ENCODE measurements at regions not wholly inside any gene's neighbourhood (a gene's known extent, or its start where the extent isn't known, plus 50 kb on each side); places are given as distances from the start of the nearest gene placed in this dataset.

- H3K4me1 ChIP-seq (ENCODE audit: control insufficient read depth in 1 of 2, insufficient read depth in 2 of 2, low read depth in 1 of 2, low read length in 1 of 2), result no peaks in the 10 kb centered on the region
Measured at GRCh38 chr4:13054420-13054970, 429.6 kb downstream of the RAB28 start.

GRCh38 chr4:13047591-13047990, 436.5 kb downstream of the RAB28 start:
- H3K4me2 ChIP-seq, result no peak overlapping the region
- no peaks in the 10 kb centered on the region for H3K4me1 ChIP-seq (ENCODE audit: control insufficient read depth in 1 of 2, insufficient read depth in 2 of 2, low read depth in 1 of 2, low read length in 1 of 2)
- no peaks in the 10 kb centered on the region for H4K20me1 ChIP-seq (ENCODE audit: insufficient read depth)
- no peak overlapping the region for H3K27ac ChIP-seq (ENCODE audit: low read depth in 2 of 2, low read length in 1 of 2)
- no peaks in the 10 kb centered on the region for H3K79me2 ChIP-seq (ENCODE audit: insufficient read depth)
- no peak for TF ChIP-seq ELF1 (IDR thresholded peaks at IDR 0.05)
- no peak for TF ChIP-seq RXRA (IDR thresholded peaks at IDR 0.05; ENCODE audit: borderline replicate concordance, low read depth)
- no peak for TF ChIP-seq TEAD4 (IDR thresholded peaks at IDR 0.05; ENCODE audit: borderline replicate concordance, insufficient read depth)
- no peak for TF ChIP-seq NRF1 (IDR thresholded peaks at IDR 0.05; ENCODE audit: low read depth, low read length)
- TF ChIP-seq MXI1 (IDR thresholded peaks at IDR 0.05; ENCODE audit: low read depth, low read length), result no peak
- TF ChIP-seq MAX (IDR thresholded peaks at IDR 0.05; ENCODE audit: low read depth), result no peak
- TF ChIP-seq, protein P1, sequence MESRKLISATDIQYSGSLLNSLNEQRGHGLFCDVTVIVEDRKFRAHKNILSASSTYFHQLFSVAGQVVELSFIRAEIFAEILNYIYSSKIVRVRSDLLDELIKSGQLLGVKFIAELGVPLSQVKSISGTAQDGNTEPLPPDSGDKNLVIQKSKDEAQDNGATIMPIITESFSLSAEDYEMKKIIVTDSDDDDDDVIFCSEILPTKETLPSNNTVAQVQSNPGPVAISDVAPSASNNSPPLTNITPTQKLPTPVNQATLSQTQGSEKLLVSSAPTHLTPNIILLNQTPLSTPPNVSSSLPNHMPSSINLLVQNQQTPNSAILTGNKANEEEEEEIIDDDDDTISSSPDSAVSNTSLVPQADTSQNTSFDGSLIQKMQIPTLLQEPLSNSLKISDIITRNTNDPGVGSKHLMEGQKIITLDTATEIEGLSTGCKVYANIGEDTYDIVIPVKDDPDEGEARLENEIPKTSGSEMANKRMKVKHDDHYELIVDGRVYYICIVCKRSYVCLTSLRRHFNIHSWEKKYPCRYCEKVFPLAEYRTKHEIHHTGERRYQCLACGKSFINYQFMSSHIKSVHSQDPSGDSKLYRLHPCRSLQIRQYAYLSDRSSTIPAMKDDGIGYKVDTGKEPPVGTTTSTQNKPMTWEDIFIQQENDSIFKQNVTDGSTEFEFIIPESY (IDR thresholded peaks at IDR 0.05; ENCODE audit: borderline replicate concordance, low read depth), result no peak
- no peak for TF ChIP-seq CHD2 (IDR thresholded peaks at IDR 0.05; ENCODE audit: low read length, partially characterized antibody)
- no peak for TF ChIP-seq IRF3 (IDR thresholded peaks at IDR 0.05; ENCODE audit: low read depth, low read length)
- no peak for TF ChIP-seq SIN3A (IDR thresholded peaks at IDR 0.05; ENCODE audit: borderline replicate concordance, low read depth, low read length)
- TF ChIP-seq REST (IDR thresholded peaks at IDR 0.05; ENCODE audit: low read depth, low read length), result no peak
- no peak for TF ChIP-seq RAD21 (IDR thresholded peaks at IDR 0.05; ENCODE audit: low read length)
- TF ChIP-seq JUND (IDR thresholded peaks at IDR 0.05), result no peak
- TF ChIP-seq RCOR1 (IDR thresholded peaks at IDR 0.05; ENCODE audit: low read length), result no peak
- TF ChIP-seq RFX5 (IDR thresholded peaks at IDR 0.05; ENCODE audit: low read length), result no peak
- no peak for TF ChIP-seq MEF2A (IDR thresholded peaks at IDR 0.05; ENCODE audit: borderline replicate concordance, low read depth)
- no peak for TF ChIP-seq TCF12 (IDR thresholded peaks at IDR 0.05)
- TF ChIP-seq NFIC (IDR thresholded peaks at IDR 0.05; ENCODE audit: borderline replicate concordance), result no peak
- WGBS (ENCODE audit: low lambda C conversion rate), result 25% methylated on average over 4 of the region's 4 CpGs
- no peak overlapping the region for H3K4me3 ChIP-seq (ENCODE audit: low read depth in 2 of 2, low read length in 1 of 2)
- CTCF ChIA-PET, result interaction anchor here (0.6 kb wide), 1 partner anchor 15 kb away, joined by 3 read pairs; no protein-coding TSS in a partner anchor
- H3K9ac ChIP-seq, result no peak overlapping the region
- DNase-seq, result no peak
- POLR2A ChIA-PET, result no interaction called here
- H3K9me2 ChIP-seq, result no peaks in the 10 kb centered on the region
- H3K36me3 ChIP-seq (replicated peaks in 1 of 2; ENCODE audit: control insufficient read depth in 1 of 2, insufficient read depth in 2 of 2, low read length in 1 of 2), result no peaks in the 10 kb centered on the region
- H3F3A ChIP-seq (replicated peaks; ENCODE audit: insufficient read depth), result no peaks in the 10 kb centered on the region
- no peak overlapping the region for H2AFZ ChIP-seq (ENCODE audit: low read depth)
- no peaks in the 10 kb centered on the region; the same call in 1 of the 2 replicates for H3K9me3 ChIP-seq
- no peaks in the 10 kb centered on the region for H3K27me3 ChIP-seq (ENCODE audit: insufficient read depth)

More at GRCh38 chr4:13054420-13054970, 429.6 kb downstream of the RAB28 start:
- no peak overlapping the region for H3K4me2 ChIP-seq
- H2AFZ ChIP-seq (ENCODE audit: low read depth), result no peak overlapping the region
- H3K9ac ChIP-seq, result no peak overlapping the region
- H3K36me3 ChIP-seq (replicated peaks in 1 of 2; ENCODE audit: control insufficient read depth in 1 of 2, insufficient read depth in 2 of 2, low read length in 1 of 2), result no peaks in the 10 kb centered on the region
- TF ChIP-seq RFX5 (IDR thresholded peaks at IDR 0.05; ENCODE audit: low read length) (no peak), MEF2A (IDR thresholded peaks at IDR 0.05; ENCODE audit: borderline replicate concordance, low read depth) (no peak), MXI1 (IDR thresholded peaks at IDR 0.05; ENCODE audit: low read depth, low read length) (no peak), RCOR1 (IDR thresholded peaks at IDR 0.05; ENCODE audit: low read length) (no peak)
- H3K79me2 ChIP-seq (ENCODE audit: insufficient read depth), result no peaks in the 10 kb centered on the region
- H3K27me3 ChIP-seq (ENCODE audit: insufficient read depth), result no peaks in the 10 kb centered on the region
- no peak overlapping the region for H3K4me3 ChIP-seq (ENCODE audit: low read depth in 2 of 2, low read length in 1 of 2)
- H3K27ac ChIP-seq (ENCODE audit: low read depth in 2 of 2, low read length in 1 of 2), result no peak overlapping the region
- no peak for DNase-seq
- H3K9me2 ChIP-seq, result no peaks in the 10 kb centered on the region
- 23% methylated on average over 3 of the region's 3 CpGs for WGBS (ENCODE audit: low lambda C conversion rate)
- no peaks in the 10 kb centered on the region for H3K9me3 ChIP-seq
- H3F3A ChIP-seq (replicated peaks; ENCODE audit: insufficient read depth), result no peaks in the 10 kb centered on the region
- ChIA-PET POLR2A (no interaction called here), CTCF (no interaction called here)
- no peaks in the 10 kb centered on the region for H4K20me1 ChIP-seq (ENCODE audit: insufficient read depth)
